Adrenal gland (tissue), 5 donors: ENCODE measurements at regions not wholly inside any gene's neighbourhood (a gene's known extent, or its start where the extent isn't known, plus 50 kb on each side); places are given as distances from the start of the nearest gene placed in this dataset.

Experiments used
- POLR2A ChIP-seq, 2 donors: fragments of 450-650 bp; IDR thresholded peaks; one replicate each; pipeline ENCODE4 v1.6.1; 2017; ENCODE audit warnings: antibody characterized with exemption in 2 of 2, mild to moderate bottlenecking in 2 of 2, moderate library complexity in 1 of 2
- TF ChIP-seq, protein P1 (sequence below), 6 experiments: fragments of 450-650 bp in 4 of 6; fragments of 200-600 bp in 2 of 6; sonication (generic) in 1 of 6; IDR thresholded peaks; 1 replicate in 5 of 6; 2 replicates in 1 of 6; pipeline versions ENCODE4 v1.5.1 to v1.8.0; 2016 to 2021; ENCODE audit warnings: antibody characterized with exemption in 6 of 6, mild to moderate bottlenecking in 2 of 6, moderate library complexity in 1 of 6
- donor health status: DM: no; HTN: no; CAD: no.

DNA sequence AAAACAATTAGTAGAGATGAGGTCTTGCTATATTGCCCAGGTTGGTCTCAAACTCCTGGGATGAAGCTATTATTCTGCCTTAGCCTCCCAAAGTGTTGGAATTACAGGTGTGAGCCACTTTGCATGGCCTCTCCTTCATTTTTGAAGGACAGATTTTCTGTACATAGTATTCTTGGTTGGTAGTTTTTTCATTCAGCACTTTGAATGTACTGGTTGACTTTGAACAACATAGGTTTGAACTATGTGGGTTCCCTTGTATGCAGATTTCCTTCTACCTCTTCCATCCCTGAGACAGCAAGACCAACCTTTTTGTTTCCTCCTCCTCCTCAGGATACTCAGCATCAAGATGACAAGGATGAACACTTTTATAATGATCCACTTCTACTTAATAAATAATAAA lies 436.4 kb downstream of the QKI start:
- TF ChIP-seq, protein P1, sequence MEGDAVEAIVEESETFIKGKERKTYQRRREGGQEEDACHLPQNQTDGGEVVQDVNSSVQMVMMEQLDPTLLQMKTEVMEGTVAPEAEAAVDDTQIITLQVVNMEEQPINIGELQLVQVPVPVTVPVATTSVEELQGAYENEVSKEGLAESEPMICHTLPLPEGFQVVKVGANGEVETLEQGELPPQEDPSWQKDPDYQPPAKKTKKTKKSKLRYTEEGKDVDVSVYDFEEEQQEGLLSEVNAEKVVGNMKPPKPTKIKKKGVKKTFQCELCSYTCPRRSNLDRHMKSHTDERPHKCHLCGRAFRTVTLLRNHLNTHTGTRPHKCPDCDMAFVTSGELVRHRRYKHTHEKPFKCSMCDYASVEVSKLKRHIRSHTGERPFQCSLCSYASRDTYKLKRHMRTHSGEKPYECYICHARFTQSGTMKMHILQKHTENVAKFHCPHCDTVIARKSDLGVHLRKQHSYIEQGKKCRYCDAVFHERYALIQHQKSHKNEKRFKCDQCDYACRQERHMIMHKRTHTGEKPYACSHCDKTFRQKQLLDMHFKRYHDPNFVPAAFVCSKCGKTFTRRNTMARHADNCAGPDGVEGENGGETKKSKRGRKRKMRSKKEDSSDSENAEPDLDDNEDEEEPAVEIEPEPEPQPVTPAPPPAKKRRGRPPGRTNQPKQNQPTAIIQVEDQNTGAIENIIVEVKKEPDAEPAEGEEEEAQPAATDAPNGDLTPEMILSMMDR (IDR thresholded peaks at IDR 0.05), result no peak
- TF ChIP-seq POLR2A (IDR thresholded peaks at IDR 0.05), result no peak
